OCI-LY7 (cell line): ENCODE measurements at regions not wholly inside any gene's neighbourhood (a gene's known extent, or its start where the extent isn't known, plus 50 kb on each side); places are given as distances from the start of the nearest gene placed in this dataset.

Experiments
- BruUV-seq: library from RNA; stranded (reverse); fragments of 400-500 nt; replicated peaks from 2 replicates; lab custom pipeline; 2021; lab: Mats Ljungman, UMichigan
- CTCF ChIA-PET: fragments of 300-600 bp; sonication (Branson Sonifier 250); formaldehyde crosslinking; loops from one replicate; lab custom pipeline; 2022; ENCODE audit warnings: antibody characterized with exemption; ENCODE audit not compliant: unreplicated experiment; lab: Charles Lee
- POLR2A ChIA-PET: fragments of 300-600 bp; sonication (Branson Sonifier 250); formaldehyde crosslinking; loops from one replicate; lab custom pipeline; 2022; ENCODE audit warnings: antibody characterized with exemption; lab: Charles Lee
- DNase-seq: peaks from one replicate; pipeline ENCODE4 v3.0.0-alpha.2; 2015; ENCODE audit warnings: low spot score
- H2AFZ ChIP-seq: fragments of 200-600 bp; sonication (generic), shearing (Covaris generic); 2 replicates; pipeline ENCODE4 v1.6.1; 2014; ENCODE audit warnings: mild to moderate bottlenecking, antibody characterized with exemption, low read length, moderate library complexity
- H3K27ac ChIP-seq: fragments of 200-600 bp; sonication (generic); 2 replicates; pipeline ENCODE4 v1.5.1; 2014; ENCODE audit warnings: mixed run types, low read depth, mild to moderate bottlenecking, moderate library complexity, low read length, inconsistent platforms; ENCODE audit not compliant: poor library complexity, severe bottlenecking
- H3K36me3 ChIP-seq: fragments of 200-600 bp; sonication (generic); 2 replicates; pipeline ENCODE4 v1.6.1; 2014; ENCODE audit warnings: mild to moderate bottlenecking, antibody characterized with exemption, low read length, moderate library complexity, mixed read lengths; ENCODE audit not compliant: insufficient read depth
- H3K4me1 ChIP-seq: fragments of 200-600 bp; sonication (generic); 2 replicates; pipeline ENCODE4 v1.5.1; 2014; ENCODE audit warnings: mild to moderate bottlenecking, low read length; ENCODE audit not compliant: insufficient read depth, poor library complexity, severe bottlenecking
- H3K4me2 ChIP-seq: fragments of 200-600 bp; sonication (generic); 2 replicates; pipeline ENCODE4 v1.6.1; 2014; ENCODE audit warnings: mild to moderate bottlenecking, low read length
- H3K4me3 ChIP-seq: fragments of 200-600 bp; sonication (generic); 2 replicates; pipeline ENCODE4 v1.5.1; 2014; ENCODE audit warnings: mild to moderate bottlenecking, low read depth, low read length; ENCODE audit not compliant: poor library complexity, severe bottlenecking
- H3K79me2 ChIP-seq: fragments of 200-600 bp; sonication (generic); 2 replicates; pipeline ENCODE4 v1.6.1; 2016; ENCODE audit warnings: low read depth, mild to moderate bottlenecking, low read length, moderate library complexity, mixed read lengths; ENCODE audit not compliant: insufficient read depth
- H3K9me2 ChIP-seq: fragments of 200-600 bp; sonication (generic); 2 replicates; pipeline ENCODE4 v1.6.1; 2016; ENCODE audit warnings: mild to moderate bottlenecking, low read length, mixed read lengths; ENCODE audit not compliant: insufficient read depth
- H3K9me3 ChIP-seq: fragments of 200-600 bp; sonication (generic); 2 replicates; pipeline ENCODE4 v1.6.1; 2014; ENCODE audit warnings: mild to moderate bottlenecking, mixed run types, low read length, mixed read lengths
- H4K20me1 ChIP-seq: fragments of 200-600 bp; sonication (generic); 2 replicates; pipeline ENCODE4 v1.6.1; 2014; ENCODE audit warnings: mild to moderate bottlenecking, antibody characterized with exemption, low read length, moderate library complexity, mixed read lengths; ENCODE audit not compliant: insufficient read depth
- CTCF ChIP-seq: fragments of 200-600 bp; sonication (generic); conservative IDR thresholded peaks from 2 replicates; pipeline ENCODE4 v1.5.1; 2014; ENCODE audit warnings: mild to moderate bottlenecking, antibody characterized with exemption, low read length, moderate library complexity, mixed read lengths
- EZH2phosphoT487 ChIP-seq: fragments of 200-600 bp; sonication (generic); IDR thresholded peaks from 2 replicates; pipeline ENCODE4 v1.6.1; 2018; ENCODE audit warnings: low read depth, borderline replicate concordance, mild to moderate bottlenecking, mixed run types, antibody characterized with exemption, low read length, moderate library complexity, mixed read lengths
- intact Hi-C: fragments of 100-400 bp; cut with micrococcal nuclease; formaldehyde crosslinking; loops from one replicate; pipeline ENCODE4 v1.10.0; 2022; ENCODE audit not compliant: unreplicated experiment

GRCh38 chrX:138485224-138485623 lies 226.3 kb downstream of the FGF13 start:
- Histone ChIP-seq H3K36me3 (no peaks in the 10 kb centered on the region), H3K4me1 (no peaks in the 10 kb centered on the region), H3K4me2 (no peak overlapping the region), H3K27ac (no peak overlapping the region), H3K79me2 (no peaks in the 10 kb centered on the region), H3K9me2 (no peaks in the 10 kb centered on the region), H4K20me1 (no peaks in the 10 kb centered on the region), H3K4me3 (no peak overlapping the region), H3K9me3 (no peaks in the 10 kb centered on the region), H2AFZ (no peak overlapping the region)
- intact Hi-C loops = no loop called here
- DNase-seq = no peak
- no peak for TF ChIP-seq CTCF
- no peak for TF ChIP-seq EZH2phosphoT487
- POLR2A ChIA-PET = no interaction called here
- CTCF ChIA-PET = no interaction called here
- no TSS peak for BruUV-seq

GRCh38 chrX:138484451-138484850 lies 227.1 kb downstream of the FGF13 start:
- intact Hi-C loops = no loop called here
- Histone ChIP-seq H3K79me2 (no peaks in the 10 kb centered on the region), H3K4me1 (no peaks in the 10 kb centered on the region), H4K20me1 (no peaks in the 10 kb centered on the region), H3K27ac (no peak overlapping the region), H3K36me3 (no peaks in the 10 kb centered on the region), H3K4me3 (no peak overlapping the region), H3K4me2 (no peak overlapping the region), H3K9me2 (no peaks in the 10 kb centered on the region), H3K9me3 (no peaks in the 10 kb centered on the region), H2AFZ (no peak overlapping the region)
- CTCF ChIA-PET = no interaction called here
- TF ChIP-seq CTCF (no peak), EZH2phosphoT487 (no peak)
- no peak for DNase-seq
- BruUV-seq = no TSS peak
- POLR2A ChIA-PET = no interaction called here

- Histone ChIP-seq H3K4me3 (no peak overlapping the region), H3K9me3 (no peaks in the 10 kb centered on the region), H3K4me1 (no peaks in the 10 kb centered on the region), H3K4me2 (no peak overlapping the region), H3K27ac (no peak overlapping the region), H2AFZ (no peak overlapping the region), H3K79me2 (no peaks in the 10 kb centered on the region), H3K9me2 (no peaks in the 10 kb centered on the region), H4K20me1 (no peaks in the 10 kb centered on the region), H3K36me3 (no peaks in the 10 kb centered on the region)
- DNase-seq = no peak
- ChIA-PET POLR2A (no interaction called here), CTCF (no interaction called here)
- no peak for TF ChIP-seq CTCF
- TF ChIP-seq EZH2phosphoT487 = no peak
- BruUV-seq = no TSS peak
- intact Hi-C loops = no loop called here
These were observed 229.9 kb downstream of the FGF13 start for GRCh38 chrX:138481649-138482048.
